ENCODE measurements at regions not wholly inside any gene's neighbourhood (a gene's known extent, or its start where the extent isn't known, plus 50 kb on each side); places are given as distances from the start of the nearest gene placed in this dataset.

DNA sequence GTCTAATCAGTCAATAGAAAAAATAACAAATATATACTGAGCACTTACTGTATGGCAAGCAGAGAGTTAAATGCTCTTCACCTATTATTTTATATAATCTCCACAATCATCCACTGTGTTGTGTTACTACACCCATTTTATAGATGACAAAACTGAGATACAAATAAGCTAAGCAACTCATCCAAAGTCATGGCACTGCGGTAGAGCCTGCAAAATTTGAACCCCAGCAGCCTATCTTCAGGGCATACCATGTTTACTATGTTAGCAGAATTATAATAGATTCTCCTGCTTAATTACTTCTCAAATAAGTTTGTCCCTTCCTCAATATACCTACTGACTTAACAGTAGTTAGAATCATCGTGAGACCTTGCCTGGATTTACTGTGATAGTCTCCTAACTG lies 53.6 kb upstream of the PCED1B start:
- ChIA-PET POLR2A (no interaction called here), CTCF (ENCODE audit: low intra/inter-chr PET ratio, low total read pairs) (no interaction called here)
- Histone ChIP-seq H3K36me3 (replicated peaks in 1 of 2; ENCODE audit: control insufficient read depth in 1 of 2, insufficient read depth in 2 of 2, low read length in 2 of 2) (no peaks in the 10 kb centered on the region), H3K9ac (ENCODE audit: insufficient read depth, low read depth, low read length) (no peak overlapping the region), H3K27ac (ENCODE audit: extremely low read length, insufficient read depth, low read length) (no peak overlapping the region), H3K4me1 (ENCODE audit: insufficient read depth, low read length) (no peaks in the 10 kb centered on the region), H3K4me2 (ENCODE audit: low read depth, low read length) (no peak overlapping the region), H3K9me3 (ENCODE audit: low read length) (no peaks in the 10 kb centered on the region), H3K79me2 (ENCODE audit: insufficient read depth, low read length) (no peaks in the 10 kb centered on the region), H3K27me3 (ENCODE audit: control insufficient read depth in 1 of 2, insufficient read depth in 2 of 2, low read length in 2 of 2) (peaks cover 0 to 9% of the 10 kb centered on the region in 2 experiments; a peak in 2 of 5 replicates), H3K4me3 (replicated peaks in 1 of 3; ENCODE audit: insufficient read depth in 1 of 3, low read depth in 2 of 3, low read length in 3 of 3) (no peak overlapping the region), H2AFZ (ENCODE audit: low read length) (no peak overlapping the region), H4K20me1 (ENCODE audit: insufficient read depth, low read length) (no peaks in the 10 kb centered on the region)
- no peak for ATAC-seq
- no TSS peak for BruUV-seq (replicated peaks)
- no peak for FAIRE-seq
- in situ Hi-C loops (cut with HindIII; ENCODE audit: extremely low pct_ligation_motif_present, low pct_unique_long_range_greater_than_20kb) (no loop called here), intact Hi-C loops (cut with micrococcal nuclease; ENCODE audit: unreplicated experiment) (no loop called here)
- 3% methylated on average over 2 of the region's 2 CpGs for WGBS (ENCODE audit: low lambda C conversion rate)
- DNase-seq (ENCODE audit: low spot score) = no peak
- TF ChIP-seq ZNF546 (CRISPR knock-in tag; conservative IDR thresholded peaks at IDR 0.05) (no peak), MZF1 (CRISPR knock-in tag; IDR thresholded peaks at IDR 0.05; ENCODE audit: borderline replicate concordance) (no peak), AGO2 (optimal IDR thresholded peaks at IDR 0.05; ENCODE audit: low read depth, low read length) (no peak), KMT2B (CRISPR knock-in tag; IDR thresholded peaks at IDR 0.05) (no peak), FOXJ3 (CRISPR knock-in tag; IDR thresholded peaks at IDR 0.05; ENCODE audit: borderline replicate concordance) (no peak), ZNF713 (CRISPR knock-in tag; IDR thresholded peaks at IDR 0.05) (no peak), IRX3 (CRISPR knock-in tag; IDR thresholded peaks at IDR 0.05; ENCODE audit: borderline replicate concordance, low read depth) (no peak), NFE2L1 (CRISPR knock-in tag; IDR thresholded peaks at IDR 0.05; ENCODE audit: borderline replicate concordance) (no peak), RXRA (CRISPR knock-in tag; IDR thresholded peaks at IDR 0.05) (no peak), ZNF256 (CRISPR knock-in tag; conservative IDR thresholded peaks at IDR 0.05) (no peak), DNMT1 (CRISPR knock-in tag; IDR thresholded peaks at IDR 0.05) (no peak)
- TF ChIP-seq, protein P1, sequence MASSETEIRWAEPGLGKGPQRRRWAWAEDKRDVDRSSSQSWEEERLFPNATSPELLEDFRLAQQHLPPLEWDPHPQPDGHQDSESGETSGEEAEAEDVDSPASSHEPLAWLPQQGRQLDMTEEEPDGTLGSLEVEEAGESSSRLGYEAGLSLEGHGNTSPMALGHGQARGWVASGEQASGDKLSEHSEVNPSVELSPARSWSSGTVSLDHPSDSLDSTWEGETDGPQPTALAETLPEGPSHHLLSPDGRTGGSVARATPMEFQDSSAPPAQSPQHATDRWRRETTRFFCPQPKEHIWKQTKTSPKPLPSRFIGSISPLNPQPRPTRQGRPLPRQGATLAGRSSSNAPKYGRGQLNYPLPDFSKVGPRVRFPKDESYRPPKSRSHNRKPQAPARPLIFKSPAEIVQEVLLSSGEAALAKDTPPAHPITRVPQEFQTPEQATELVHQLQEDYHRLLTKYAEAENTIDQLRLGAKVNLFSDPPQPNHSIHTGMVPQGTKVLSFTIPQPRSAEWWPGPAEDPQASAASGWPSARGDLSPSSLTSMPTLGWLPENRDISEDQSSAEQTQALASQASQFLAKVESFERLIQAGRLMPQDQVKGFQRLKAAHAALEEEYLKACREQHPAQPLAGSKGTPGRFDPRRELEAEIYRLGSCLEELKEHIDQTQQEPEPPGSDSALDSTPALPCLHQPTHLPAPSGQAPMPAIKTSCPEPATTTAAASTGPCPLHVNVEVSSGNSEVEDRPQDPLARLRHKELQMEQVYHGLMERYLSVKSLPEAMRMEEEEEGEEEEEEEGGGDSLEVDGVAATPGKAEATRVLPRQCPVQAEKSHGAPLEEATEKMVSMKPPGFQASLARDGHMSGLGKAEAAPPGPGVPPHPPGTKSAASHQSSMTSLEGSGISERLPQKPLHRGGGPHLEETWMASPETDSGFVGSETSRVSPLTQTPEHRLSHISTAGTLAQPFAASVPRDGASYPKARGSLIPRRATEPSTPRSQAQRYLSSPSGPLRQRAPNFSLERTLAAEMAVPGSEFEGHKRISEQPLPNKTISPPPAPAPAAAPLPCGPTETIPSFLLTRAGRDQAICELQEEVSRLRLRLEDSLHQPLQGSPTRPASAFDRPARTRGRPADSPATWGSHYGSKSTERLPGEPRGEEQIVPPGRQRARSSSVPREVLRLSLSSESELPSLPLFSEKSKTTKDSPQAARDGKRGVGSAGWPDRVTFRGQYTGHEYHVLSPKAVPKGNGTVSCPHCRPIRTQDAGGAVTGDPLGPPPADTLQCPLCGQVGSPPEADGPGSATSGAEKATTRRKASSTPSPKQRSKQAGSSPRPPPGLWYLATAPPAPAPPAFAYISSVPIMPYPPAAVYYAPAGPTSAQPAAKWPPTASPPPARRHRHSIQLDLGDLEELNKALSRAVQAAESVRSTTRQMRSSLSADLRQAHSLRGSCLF (CRISPR knock-in tag; IDR thresholded peaks at IDR 0.05; ENCODE audit: borderline replicate concordance) = no peak
- TF ChIP-seq, protein P2, sequence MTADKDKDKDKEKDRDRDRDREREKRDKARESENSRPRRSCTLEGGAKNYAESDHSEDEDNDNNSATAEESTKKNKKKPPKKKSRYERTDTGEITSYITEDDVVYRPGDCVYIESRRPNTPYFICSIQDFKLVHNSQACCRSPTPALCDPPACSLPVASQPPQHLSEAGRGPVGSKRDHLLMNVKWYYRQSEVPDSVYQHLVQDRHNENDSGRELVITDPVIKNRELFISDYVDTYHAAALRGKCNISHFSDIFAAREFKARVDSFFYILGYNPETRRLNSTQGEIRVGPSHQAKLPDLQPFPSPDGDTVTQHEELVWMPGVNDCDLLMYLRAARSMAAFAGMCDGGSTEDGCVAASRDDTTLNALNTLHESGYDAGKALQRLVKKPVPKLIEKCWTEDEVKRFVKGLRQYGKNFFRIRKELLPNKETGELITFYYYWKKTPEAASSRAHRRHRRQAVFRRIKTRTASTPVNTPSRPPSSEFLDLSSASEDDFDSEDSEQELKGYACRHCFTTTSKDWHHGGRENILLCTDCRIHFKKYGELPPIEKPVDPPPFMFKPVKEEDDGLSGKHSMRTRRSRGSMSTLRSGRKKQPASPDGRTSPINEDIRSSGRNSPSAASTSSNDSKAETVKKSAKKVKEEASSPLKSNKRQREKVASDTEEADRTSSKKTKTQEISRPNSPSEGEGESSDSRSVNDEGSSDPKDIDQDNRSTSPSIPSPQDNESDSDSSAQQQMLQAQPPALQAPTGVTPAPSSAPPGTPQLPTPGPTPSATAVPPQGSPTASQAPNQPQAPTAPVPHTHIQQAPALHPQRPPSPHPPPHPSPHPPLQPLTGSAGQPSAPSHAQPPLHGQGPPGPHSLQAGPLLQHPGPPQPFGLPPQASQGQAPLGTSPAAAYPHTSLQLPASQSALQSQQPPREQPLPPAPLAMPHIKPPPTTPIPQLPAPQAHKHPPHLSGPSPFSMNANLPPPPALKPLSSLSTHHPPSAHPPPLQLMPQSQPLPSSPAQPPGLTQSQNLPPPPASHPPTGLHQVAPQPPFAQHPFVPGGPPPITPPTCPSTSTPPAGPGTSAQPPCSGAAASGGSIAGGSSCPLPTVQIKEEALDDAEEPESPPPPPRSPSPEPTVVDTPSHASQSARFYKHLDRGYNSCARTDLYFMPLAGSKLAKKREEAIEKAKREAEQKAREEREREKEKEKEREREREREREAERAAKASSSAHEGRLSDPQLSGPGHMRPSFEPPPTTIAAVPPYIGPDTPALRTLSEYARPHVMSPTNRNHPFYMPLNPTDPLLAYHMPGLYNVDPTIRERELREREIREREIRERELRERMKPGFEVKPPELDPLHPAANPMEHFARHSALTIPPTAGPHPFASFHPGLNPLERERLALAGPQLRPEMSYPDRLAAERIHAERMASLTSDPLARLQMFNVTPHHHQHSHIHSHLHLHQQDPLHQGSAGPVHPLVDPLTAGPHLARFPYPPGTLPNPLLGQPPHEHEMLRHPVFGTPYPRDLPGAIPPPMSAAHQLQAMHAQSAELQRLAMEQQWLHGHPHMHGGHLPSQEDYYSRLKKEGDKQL (CRISPR knock-in tag; IDR thresholded peaks at IDR 0.05; ENCODE audit: low read depth) = no peak
- TF ChIP-seq, protein P3, sequence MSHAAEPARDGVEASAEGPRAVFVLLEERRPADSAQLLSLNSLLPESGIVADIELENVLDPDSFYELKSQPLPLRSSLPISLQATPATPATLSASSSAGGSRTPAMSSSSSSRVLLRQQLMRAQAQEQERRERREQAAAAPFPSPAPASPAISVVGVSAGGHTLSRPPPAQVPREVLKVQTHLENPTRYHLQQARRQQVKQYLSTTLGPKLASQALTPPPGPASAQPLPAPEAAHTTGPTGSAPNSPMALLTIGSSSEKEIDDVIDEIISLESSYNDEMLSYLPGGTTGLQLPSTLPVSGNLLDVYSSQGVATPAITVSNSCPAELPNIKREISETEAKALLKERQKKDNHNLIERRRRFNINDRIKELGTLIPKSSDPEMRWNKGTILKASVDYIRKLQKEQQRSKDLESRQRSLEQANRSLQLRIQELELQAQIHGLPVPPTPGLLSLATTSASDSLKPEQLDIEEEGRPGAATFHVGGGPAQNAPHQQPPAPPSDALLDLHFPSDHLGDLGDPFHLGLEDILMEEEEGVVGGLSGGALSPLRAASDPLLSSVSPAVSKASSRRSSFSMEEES (CRISPR knock-in tag; IDR thresholded peaks at IDR 0.05) = no peak

Measured in HepG2 (cell line).